HG02571 (cell line): ENCODE measurements at regions not wholly inside any gene's neighbourhood (a gene's known extent, or its start where the extent isn't known, plus 50 kb on each side); places are given as distances from the start of the nearest gene placed in this dataset.
"Not testable (repeated sequence)": the region's sequence is repeated elsewhere in the genome, so short reads cannot be mapped to it uniquely, and the experiment has no call there.

Source experiments
- ATAC-seq: cut with Tn5 transposase; IDR thresholded peaks from one replicate; pipeline ENCODE4 v1.9.1; 2021; ENCODE audit warnings: mild to moderate bottlenecking, moderate library complexity; ENCODE audit not compliant: unreplicated experiment

- no peak for ATAC-seq
These were observed 319.0 kb upstream of the SPRED2 start for GRCh38 chr2:65751408-65751807.

DNA sequence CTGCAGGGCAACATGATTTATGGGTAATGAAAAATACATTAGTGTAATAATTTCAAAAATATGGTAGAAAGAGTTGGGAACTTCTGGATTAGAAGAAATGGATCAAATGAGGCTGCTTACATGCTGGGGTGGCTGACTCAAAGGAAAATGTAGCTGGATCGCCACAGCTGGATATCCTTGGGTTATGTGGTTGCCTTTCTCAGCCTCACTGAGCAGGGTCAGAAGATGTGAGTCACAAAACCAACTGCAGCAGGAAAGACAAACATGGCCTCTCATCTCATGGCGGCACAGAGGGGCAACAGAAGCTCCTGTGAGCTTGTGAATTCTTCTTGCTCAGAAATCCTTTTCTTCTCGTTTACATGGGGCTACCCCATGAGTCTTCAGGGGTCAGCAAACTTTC, 317.1 kb upstream of the SPRED2 start:
- ATAC-seq, result no peak

DNA sequence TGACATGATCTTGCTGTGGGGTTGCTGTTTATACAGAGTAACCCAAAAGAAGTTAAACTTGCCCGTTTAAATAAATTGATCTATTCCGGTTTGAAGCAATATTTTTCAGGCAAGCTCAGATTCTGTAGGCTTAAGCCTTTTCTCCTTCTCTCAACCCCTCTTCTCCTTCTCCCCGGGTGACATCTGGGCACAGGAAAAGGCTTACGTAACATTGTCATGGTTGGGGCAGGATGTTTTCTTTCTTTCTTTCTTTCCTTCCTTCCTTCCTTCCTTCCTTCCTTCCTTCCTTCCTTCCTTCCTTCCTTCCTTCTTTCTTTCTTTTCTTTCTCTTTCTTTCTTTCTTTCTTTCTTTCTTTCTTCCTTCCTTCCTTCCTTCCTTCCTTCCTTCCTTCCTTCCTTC, 315.5 kb upstream of the SPRED2 start:
- not testable (repeated sequence) for ATAC-seq

- no peak for ATAC-seq
These were observed 314.7 kb upstream of the SPRED2 start for GRCh38 chr2:65746931-65747675.

- ATAC-seq, result no peak
These were observed 312.2 kb upstream of the SPRED2 start for GRCh38 chr2:65744477-65745200.

- no peak for ATAC-seq
These were observed 310.6 kb upstream of the SPRED2 start for GRCh38 chr2:65742977-65743376.

GRCh38 chr2:65739927-65740326, 307.5 kb upstream of the SPRED2 start:
- ATAC-seq, result no peak

DNA sequence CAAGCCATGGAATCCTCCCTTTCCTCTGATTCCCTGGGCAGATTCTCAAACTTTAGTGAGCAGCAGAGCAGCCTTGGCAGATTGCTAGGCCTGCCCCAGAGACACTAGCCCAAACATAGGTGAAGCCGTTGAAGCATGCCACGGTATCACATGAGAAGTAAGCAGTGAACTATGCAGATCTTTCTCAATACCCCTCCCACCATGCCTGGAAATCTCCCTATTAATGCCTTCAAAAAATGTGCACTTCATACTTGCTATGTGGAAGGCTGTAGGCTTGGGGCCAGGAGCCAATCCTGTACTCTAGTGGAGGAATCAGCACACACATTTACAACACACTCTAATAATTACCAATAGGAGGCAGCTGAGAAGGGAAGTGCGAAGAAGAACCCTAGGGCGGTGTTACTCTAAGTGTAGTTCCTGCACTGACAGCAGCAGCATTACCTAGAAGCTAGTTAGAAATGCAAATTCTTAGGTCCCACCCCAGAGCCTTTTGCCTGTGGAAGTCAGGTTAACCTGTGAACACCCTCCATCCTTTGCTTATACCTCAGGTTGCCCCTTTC, 305.1 kb upstream of the SPRED2 start:
- no peak for ATAC-seq

- no peak for ATAC-seq
These were observed 299.1 kb upstream of the SPRED2 start for GRCh38 chr2:65731476-65731875.

GRCh38 chr2:65730186-65730585, 297.8 kb upstream of the SPRED2 start:
- no peak for ATAC-seq

GRCh38 chr2:65729246-65729645, 296.8 kb upstream of the SPRED2 start:
- ATAC-seq, result no peak

DNA sequence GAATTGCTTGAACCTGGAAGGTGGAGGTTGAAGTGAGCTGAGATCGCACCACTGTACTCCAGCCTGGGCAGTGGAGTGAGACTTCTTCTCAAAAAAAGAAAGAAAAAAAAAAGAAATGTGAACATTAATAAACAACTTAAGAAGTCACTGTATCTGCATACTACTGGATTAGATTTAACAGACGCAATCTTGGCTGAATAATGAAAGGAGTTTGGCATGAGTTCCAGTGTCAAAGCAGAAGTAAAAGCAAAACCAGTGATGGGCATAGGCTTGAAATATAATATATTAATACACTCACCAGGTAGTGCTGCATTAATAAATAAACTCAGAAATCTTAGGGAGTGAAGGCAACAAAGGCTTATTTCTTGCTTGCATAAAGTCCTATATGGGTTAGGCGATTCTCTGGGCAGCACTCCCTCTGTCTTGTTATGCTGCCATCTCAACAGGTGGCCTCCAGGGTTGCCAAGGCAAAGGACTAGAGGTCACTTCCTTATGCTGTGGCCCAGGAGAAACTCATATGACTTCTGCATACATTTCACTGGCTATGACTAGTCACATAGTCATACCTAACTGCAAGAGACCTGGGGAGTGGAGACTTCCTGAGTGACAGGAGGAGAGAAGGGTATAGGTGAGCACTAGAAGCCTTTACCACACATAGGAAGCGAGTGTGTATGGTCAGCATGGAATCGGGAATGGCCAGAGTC, 296.2 kb upstream of the SPRED2 start:
- no peak for ATAC-seq

DNA sequence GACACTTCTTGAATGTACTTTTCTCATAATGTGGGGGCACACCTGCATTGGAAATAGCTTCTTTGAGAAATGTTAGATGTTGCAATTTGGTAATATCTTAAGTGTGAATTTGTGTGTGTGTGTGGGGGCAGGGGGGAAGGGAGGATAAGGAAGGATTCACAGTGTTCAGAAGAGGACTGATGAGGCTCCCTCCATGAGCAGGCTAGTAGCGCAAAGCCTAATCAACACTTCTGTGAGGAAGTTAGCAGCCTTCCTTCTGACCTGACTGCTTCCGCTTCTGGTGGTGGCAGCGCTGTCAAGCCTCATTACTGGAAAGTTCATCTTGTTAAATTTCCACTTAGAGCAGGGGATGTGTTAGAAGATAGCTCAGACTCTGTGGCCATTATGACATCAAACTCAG, 295.4 kb upstream of the SPRED2 start:
- no peak for ATAC-seq

- ATAC-seq, result no peak
These were observed 295.0 kb upstream of the SPRED2 start for GRCh38 chr2:65727381-65727780.

- no peak for ATAC-seq
These were observed 292.4 kb upstream of the SPRED2 start for GRCh38 chr2:65724752-65725151.

DNA sequence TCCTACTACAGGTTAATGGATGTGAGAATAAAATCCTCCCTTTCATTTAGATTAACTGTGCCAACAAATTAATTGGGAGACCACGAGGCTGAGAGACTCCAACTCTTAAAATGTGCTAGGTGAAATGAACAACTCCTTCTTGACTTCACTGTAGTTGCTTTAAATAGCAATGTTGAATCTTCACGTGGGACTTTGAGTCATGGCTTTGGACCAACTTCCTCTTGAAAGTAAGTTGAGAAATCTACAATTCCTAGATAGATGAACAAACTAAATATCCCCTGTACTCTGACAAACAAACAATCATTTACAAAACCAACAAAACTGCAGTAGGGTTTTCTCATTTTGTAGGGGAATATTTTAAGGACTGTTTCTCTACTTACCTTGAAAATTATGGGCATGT, 291.9 kb upstream of the SPRED2 start:
- no peak for ATAC-seq

DNA sequence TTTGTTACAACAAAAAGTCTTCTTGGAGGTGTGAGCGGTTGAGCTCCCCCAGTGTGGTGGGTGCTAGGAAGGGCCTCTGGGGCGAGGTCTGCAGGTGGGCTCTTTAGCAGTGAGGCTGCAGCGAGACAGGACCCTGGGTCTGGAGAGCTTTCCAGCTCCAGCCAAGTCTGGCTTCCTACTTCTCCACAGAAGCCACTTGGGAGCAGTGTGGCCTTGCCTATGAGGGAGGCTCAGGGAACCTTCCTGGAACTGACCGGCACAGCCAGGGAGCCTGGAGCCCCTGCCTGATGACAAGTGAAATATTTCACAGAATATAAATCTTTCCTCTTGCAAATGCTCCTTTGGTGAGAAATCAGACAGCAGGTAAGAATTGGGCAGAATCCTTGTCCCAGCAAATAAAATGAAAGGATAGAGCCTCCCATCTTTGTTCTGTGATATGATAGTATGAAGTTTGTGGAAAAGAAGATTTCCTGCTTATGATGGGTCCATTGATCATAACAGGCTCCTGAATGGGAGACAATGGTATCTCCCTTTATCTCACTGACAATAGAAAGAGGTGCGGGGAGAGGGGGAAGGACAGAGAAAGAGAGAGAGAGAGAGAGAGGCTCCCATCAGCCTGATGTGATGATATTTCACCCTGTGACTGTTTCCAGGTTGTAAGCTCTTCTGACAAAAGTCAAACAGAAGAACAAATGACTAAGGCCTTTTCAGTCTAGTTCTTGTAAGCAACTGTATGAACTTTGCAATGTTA, 289.8 kb upstream of the SPRED2 start:
- no peak for ATAC-seq

GRCh38 chr2:65716698-65717097, 284.3 kb upstream of the SPRED2 start:
- ATAC-seq, result no peak

GRCh38 chr2:65715323-65715722, 282.9 kb upstream of the SPRED2 start:
- ATAC-seq, result no peak

GRCh38 chr2:65714866-65715265, 282.5 kb upstream of the SPRED2 start:
- ATAC-seq, result no peak

GRCh38 chr2:65711863-65712262, 279.5 kb upstream of the SPRED2 start:
- no peak for ATAC-seq
